Erythroblast (primary cell): ENCODE measurements at regions not wholly inside any gene's neighbourhood (a gene's known extent, or its start where the extent isn't known, plus 50 kb on each side); places are given as distances from the start of the nearest gene placed in this dataset.
"Not testable (repeated sequence)": the region's sequence is repeated elsewhere in the genome, so short reads cannot be mapped to it uniquely, and the experiment has no call there.

Experiments
- GATA1 ChIP-seq: IDR thresholded peaks from 2 replicates; pipeline ENCODE4 v1.6.1; 2011; ENCODE audit warnings: low read depth, mild to moderate bottlenecking, control low read depth, low read length, moderate library complexity
- POLR2A ChIP-seq: IDR thresholded peaks from 2 replicates; pipeline ENCODE4 v1.6.1; 2011; ENCODE audit warnings: mild to moderate bottlenecking, low read length

DNA sequence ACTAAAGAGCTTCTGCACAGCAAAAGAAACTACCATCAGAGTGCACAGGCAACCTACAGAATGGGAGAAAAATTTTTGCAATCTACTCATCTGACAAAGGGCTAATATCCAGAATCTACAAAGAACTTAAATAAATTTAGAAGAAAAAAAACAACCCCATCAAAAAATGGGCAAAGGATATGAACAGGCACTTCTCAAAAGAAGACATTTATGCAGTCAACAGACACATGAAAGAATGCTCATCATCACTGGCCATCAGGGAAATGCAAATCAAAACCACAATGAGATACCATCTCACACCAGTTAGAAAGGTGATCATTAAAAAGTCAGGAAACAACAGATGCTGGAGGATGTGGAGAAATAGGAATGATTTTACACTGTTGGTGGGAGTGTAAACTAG lies 351.0 kb upstream of the PROX1 start:
- TF ChIP-seq POLR2A, GATA1: not testable (repeated sequence)
